Activated CD8-positive, alpha-beta memory T cell treated with anti-CD3 and anti-CD28 coated beads, Interleukin-2, amount 10 ng/mL, durations not matched to agents 7 days and 5 days (primary cell): ENCODE measurements at regions not wholly inside any gene's neighbourhood (a gene's known extent, or its start where the extent isn't known, plus 50 kb on each side); places are given as distances from the start of the nearest gene placed in this dataset.
"Not testable (repeated sequence)": the region's sequence is repeated elsewhere in the genome, so short reads cannot be mapped to it uniquely, and the experiment has no call there.

Source experiments
- ATAC-seq: fragments of 150-1000 bp; cut with Tn5 transposase; one replicate; pipeline ENCODE4 v1.10.0; 2021; ENCODE audit warnings: moderate library complexity
- CTCF ChIA-PET: fragments of 350-600 bp; sonication (Branson Sonifier 250); formaldehyde crosslinking; loops from one replicate; lab custom pipeline; 2021; ENCODE audit warnings: antibody characterized with exemption; lab: Charles Lee
- DNase-seq: peaks from one replicate; pipeline ENCODE4 v3.0.0-alpha.2; 2020
- H3K27ac Mint-ChIP-seq: one replicate; pipeline ENCODE4 v1.8.0; 2021; ENCODE audit warnings: mild to moderate bottlenecking, mixed read lengths
- H3K27me3 Mint-ChIP-seq: one replicate; pipeline ENCODE4 v1.8.0; 2021; ENCODE audit warnings: mixed read lengths
- H3K36me3 Mint-ChIP-seq: one replicate; pipeline ENCODE4 v1.8.0; 2021; ENCODE audit warnings: mild to moderate bottlenecking, mixed read lengths
- H3K4me1 Mint-ChIP-seq: one replicate; pipeline ENCODE4 v1.8.0; 2021; ENCODE audit warnings: mixed read lengths
- H3K4me3 Mint-ChIP-seq: one replicate; pipeline ENCODE4 v1.8.0; 2021; ENCODE audit warnings: mild to moderate bottlenecking, moderate library complexity, mixed read lengths
- H3K9me3 Mint-ChIP-seq: one replicate; pipeline ENCODE4 v1.8.0; 2022; ENCODE audit warnings: low read depth, mixed read lengths

GRCh38 chr6:48584846-48585245 is 473.8 kb upstream of the PTCHD4 start:
- H3K36me3 Mint-ChIP-seq = no peaks in the 10 kb centered on the region
- H3K4me1 Mint-ChIP-seq = no peaks in the 10 kb centered on the region
- ATAC-seq (no peak), DNase-seq (no peak)
- no peak overlapping the region for H3K4me3 Mint-ChIP-seq
- H3K27me3 Mint-ChIP-seq = no peaks in the 10 kb centered on the region
- CTCF ChIA-PET = no interaction called here
- H3K9me3 Mint-ChIP-seq = peaks cover 2% of the 10 kb centered on the region
- no peak overlapping the region for H3K27ac Mint-ChIP-seq

- Mint-ChIP-seq H3K27me3 (no peaks in the 10 kb centered on the region), H3K4me1 (no peaks in the 10 kb centered on the region), H3K36me3 (no peaks in the 10 kb centered on the region), H3K27ac (no peak overlapping the region), H3K4me3 (no peak overlapping the region), H3K9me3 (peaks cover 3% of the 10 kb centered on the region)
- no peak for DNase-seq
- CTCF ChIA-PET = no interaction called here
- no peak for ATAC-seq
These were observed 459.7 kb upstream of the PTCHD4 start for GRCh38 chr6:48570656-48571055.

- ATAC-seq (no peak), DNase-seq (no peak)
- Mint-ChIP-seq H3K4me1 (no peaks in the 10 kb centered on the region), H3K9me3 (peaks cover 3% of the 10 kb centered on the region), H3K27me3 (no peaks in the 10 kb centered on the region), H3K36me3 (no peaks in the 10 kb centered on the region), H3K4me3 (no peak overlapping the region), H3K27ac (no peak overlapping the region)
- CTCF ChIA-PET = no interaction called here
These were observed 457.9 kb upstream of the PTCHD4 start for GRCh38 chr6:48568856-48569255.

GRCh38 chr6:48567016-48567415 is 456.0 kb upstream of the PTCHD4 start:
- Mint-ChIP-seq H3K4me1 (no peaks in the 10 kb centered on the region), H3K4me3 (no peak overlapping the region), H3K27ac (no peak overlapping the region), H3K27me3 (no peaks in the 10 kb centered on the region), H3K9me3 (peaks cover 3% of the 10 kb centered on the region), H3K36me3 (no peaks in the 10 kb centered on the region)
- CTCF ChIA-PET = no interaction called here
- DNase-seq = no peak
- no peak for ATAC-seq

GRCh38 chr6:48564036-48564820 is 453.2 kb upstream of the PTCHD4 start:
- DNase-seq = no peak
- no peak overlapping the region for H3K27ac Mint-ChIP-seq
- no peaks in the 10 kb centered on the region for H3K27me3 Mint-ChIP-seq
- H3K4me1 Mint-ChIP-seq = no peaks in the 10 kb centered on the region
- no peaks in the 10 kb centered on the region for H3K36me3 Mint-ChIP-seq
- ATAC-seq = no peak
- H3K4me3 Mint-ChIP-seq = no peak overlapping the region
- peaks cover 3% of the 10 kb centered on the region for H3K9me3 Mint-ChIP-seq
- CTCF ChIA-PET = no interaction called here

GRCh38 chr6:48563433-48563832 is 452.4 kb upstream of the PTCHD4 start:
- no peak overlapping the region for H3K27ac Mint-ChIP-seq
- peaks cover 2% of the 10 kb centered on the region for H3K9me3 Mint-ChIP-seq
- no peak for DNase-seq
- no peaks in the 10 kb centered on the region for H3K27me3 Mint-ChIP-seq
- CTCF ChIA-PET = no interaction called here
- ATAC-seq = no peak
- H3K4me1 Mint-ChIP-seq = no peaks in the 10 kb centered on the region
- no peaks in the 10 kb centered on the region for H3K36me3 Mint-ChIP-seq
- H3K4me3 Mint-ChIP-seq = no peak overlapping the region

GRCh38 chr6:48560408-48560807 is 449.4 kb upstream of the PTCHD4 start:
- Mint-ChIP-seq H3K9me3 (peaks cover 4% of the 10 kb centered on the region), H3K36me3 (no peaks in the 10 kb centered on the region), H3K27ac (no peak overlapping the region), H3K27me3 (no peaks in the 10 kb centered on the region), H3K4me3 (no peak overlapping the region), H3K4me1 (no peaks in the 10 kb centered on the region)
- CTCF ChIA-PET = no interaction called here
- ATAC-seq = no peak
- no peak for DNase-seq

- Mint-ChIP-seq H3K4me1 (no peaks in the 10 kb centered on the region), H3K27me3 (no peaks in the 10 kb centered on the region), H3K4me3 (no peak overlapping the region), H3K27ac (no peak overlapping the region), H3K36me3 (no peaks in the 10 kb centered on the region), H3K9me3 (peaks cover 2% of the 10 kb centered on the region)
- ATAC-seq = no peak
- DNase-seq = no peak
- CTCF ChIA-PET = no interaction called here
These were observed 442.6 kb upstream of the PTCHD4 start for GRCh38 chr6:48553467-48554189.

- DNase-seq (no peak), ATAC-seq (no peak)
- Mint-ChIP-seq H3K27me3 (no peaks in the 10 kb centered on the region), H3K4me1 (no peaks in the 10 kb centered on the region), H3K9me3 (peaks cover 2% of the 10 kb centered on the region), H3K27ac (no peak overlapping the region), H3K4me3 (no peak overlapping the region), H3K36me3 (no peaks in the 10 kb centered on the region)
- CTCF ChIA-PET = no interaction called here
These were observed 441.9 kb upstream of the PTCHD4 start for GRCh38 chr6:48552905-48553304.

GRCh38 chr6:48550603-48551002 is 439.6 kb upstream of the PTCHD4 start:
- H3K9me3 Mint-ChIP-seq = no peaks in the 10 kb centered on the region

GRCh38 chr6:48542191-48542590 is 431.2 kb upstream of the PTCHD4 start:
- H3K27me3 Mint-ChIP-seq = no peaks in the 10 kb centered on the region
- H3K27ac Mint-ChIP-seq = no peak overlapping the region
- H3K36me3 Mint-ChIP-seq = no peaks in the 10 kb centered on the region
- H3K4me1 Mint-ChIP-seq = no peaks in the 10 kb centered on the region
- peaks cover 9% of the 10 kb centered on the region for H3K9me3 Mint-ChIP-seq
- CTCF ChIA-PET = no interaction called here
- ATAC-seq (no peak), DNase-seq (no peak)
- no peak overlapping the region for H3K4me3 Mint-ChIP-seq

More at GRCh38 chr6:48550603-48551002, 439.6 kb upstream of the PTCHD4 start:
- no peak overlapping the region for H3K27ac Mint-ChIP-seq
- DNase-seq (no peak), ATAC-seq (no peak)
- H3K27me3 Mint-ChIP-seq = no peaks in the 10 kb centered on the region
- no peaks in the 10 kb centered on the region for H3K4me1 Mint-ChIP-seq
- no peak overlapping the region for H3K4me3 Mint-ChIP-seq
- CTCF ChIA-PET = no interaction called here
- H3K36me3 Mint-ChIP-seq = no peaks in the 10 kb centered on the region

- no peak overlapping the region for H3K4me3 Mint-ChIP-seq
- ATAC-seq = no peak
These were observed 430.7 kb upstream of the PTCHD4 start for GRCh38 chr6:48541649-48542048.

GRCh38 chr6:48535582-48536009 is 424.6 kb upstream of the PTCHD4 start:
- H3K36me3 Mint-ChIP-seq = no peaks in the 10 kb centered on the region
- H3K4me1 Mint-ChIP-seq = no peaks in the 10 kb centered on the region

More at GRCh38 chr6:48541649-48542048, 430.7 kb upstream of the PTCHD4 start:
- H3K9me3 Mint-ChIP-seq = peaks cover 9% of the 10 kb centered on the region
- CTCF ChIA-PET = no interaction called here
- H3K27ac Mint-ChIP-seq = no peak overlapping the region
- no peaks in the 10 kb centered on the region for H3K4me1 Mint-ChIP-seq
- no peaks in the 10 kb centered on the region for H3K27me3 Mint-ChIP-seq
- no peaks in the 10 kb centered on the region for H3K36me3 Mint-ChIP-seq
- DNase-seq = no peak

GRCh38 chr6:48530978-48531377 is 420.0 kb upstream of the PTCHD4 start:
- H3K4me3 Mint-ChIP-seq, CTCF ChIA-PET, H3K27ac Mint-ChIP-seq, DNase-seq, ATAC-seq, H3K27me3 Mint-ChIP-seq, H3K36me3 Mint-ChIP-seq, H3K4me1 Mint-ChIP-seq, H3K9me3 Mint-ChIP-seq: not testable (repeated sequence)

More at GRCh38 chr6:48535582-48536009, 424.6 kb upstream of the PTCHD4 start:
- Mint-ChIP-seq H3K27me3 (no peaks in the 10 kb centered on the region), H3K27ac (no peak overlapping the region), H3K4me3 (no peak overlapping the region), H3K9me3 (no peaks in the 10 kb centered on the region)
- CTCF ChIA-PET = no interaction called here
- DNase-seq (no peak), ATAC-seq (no peak)
